ENCODE measurements at regions not wholly inside any gene's neighbourhood (a gene's known extent, or its start where the extent isn't known, plus 50 kb on each side); places are given as distances from the start of the nearest gene placed in this dataset.

- TF ChIP-seq CTCF (IDR thresholded peaks at IDR 0.05; ENCODE audit: low read depth, low read length) = no peak
These were observed 150.9 kb downstream of the C16orf95 start for GRCh38 chr16:87166321-87166720.

GRCh38 chr16:87166934-87167333 lies 150.3 kb downstream of the C16orf95 start:
- TF ChIP-seq CTCF (IDR thresholded peaks at IDR 0.05; ENCODE audit: low read depth, low read length) = no peak
- H3K4me3 ChIP-seq (ENCODE audit: low read depth, low read length) = no peak overlapping the region

More at GRCh38 chr16:87166321-87166720, 150.9 kb downstream of the C16orf95 start:
- no peak overlapping the region for H3K4me3 ChIP-seq (ENCODE audit: low read depth, low read length)

GRCh38 chr16:87169509-87169995 lies 147.6 kb downstream of the C16orf95 start:
- TF ChIP-seq CTCF (IDR thresholded peaks at IDR 0.05; ENCODE audit: low read depth, low read length) = no peak
- H3K4me3 ChIP-seq (ENCODE audit: low read depth, low read length) = no peak overlapping the region

GRCh38 chr16:87170310-87170709 lies 146.9 kb downstream of the C16orf95 start:
- no peak for TF ChIP-seq CTCF (IDR thresholded peaks at IDR 0.05; ENCODE audit: low read depth, low read length)
- no peak overlapping the region for H3K4me3 ChIP-seq (ENCODE audit: low read depth, low read length)

GRCh38 chr16:87171723-87172122 lies 145.5 kb downstream of the C16orf95 start:
- no peak overlapping the region for H3K4me3 ChIP-seq (ENCODE audit: low read depth, low read length)
- TF ChIP-seq CTCF (IDR thresholded peaks at IDR 0.05; ENCODE audit: low read depth, low read length) = no peak

- H3K4me3 ChIP-seq (ENCODE audit: low read depth, low read length) = no peak overlapping the region
- TF ChIP-seq CTCF (IDR thresholded peaks at IDR 0.05; ENCODE audit: low read depth, low read length) = no peak
These were observed 144.6 kb downstream of the C16orf95 start for GRCh38 chr16:87172632-87173031.

- no peak overlapping the region for H3K4me3 ChIP-seq (ENCODE audit: low read depth, low read length)
- TF ChIP-seq CTCF (IDR thresholded peaks at IDR 0.05; ENCODE audit: low read depth, low read length) = no peak
These were observed 143.8 kb downstream of the C16orf95 start for GRCh38 chr16:87173294-87173893.
